ENCODE measurements at regions not wholly inside any gene's neighbourhood (a gene's known extent, or its start where the extent isn't known, plus 50 kb on each side); places are given as distances from the start of the nearest gene placed in this dataset.

GRCh38 chr6:165725201-165725600 is 62.2 kb upstream of the PDE10A start:
- no peak for DNase-seq
- no peak overlapping the region for H3K9ac ChIP-seq (ENCODE audit: low read length)
- no peaks in the 10 kb centered on the region for H4K20me1 ChIP-seq (ENCODE audit: insufficient read depth, low read length)
- H2AFZ ChIP-seq (ENCODE audit: low read length), result no peak overlapping the region
- no peaks in the 10 kb centered on the region for H3K9me2 ChIP-seq (replicated peaks; ENCODE audit: insufficient read depth, low read length)
- H3K4me3 ChIP-seq (ENCODE audit: low read length), result no peak overlapping the region
- H3K36me3 ChIP-seq (replicated peaks; ENCODE audit: insufficient read depth, low read length), result no peaks in the 10 kb centered on the region
- H3F3A ChIP-seq (ENCODE audit: insufficient read depth, low read length), result no peaks in the 10 kb centered on the region
- no peak overlapping the region for H3K4me2 ChIP-seq (ENCODE audit: low read depth, low read length)
- TF ChIP-seq EZH2 (optimal IDR thresholded peaks at IDR 0.05; ENCODE audit: low read depth, low read length) (no peak), EZH2phosphoT487 (IDR thresholded peaks at IDR 0.05; ENCODE audit: low read length) (no peak), CTCF (IDR thresholded peaks at IDR 0.05; ENCODE audit: low read length) (no peak)
- H3K27me3 ChIP-seq (replicated peaks; ENCODE audit: insufficient read depth, low read length), result no peaks in the 10 kb centered on the region
- no peaks in the 10 kb centered on the region for H3K79me2 ChIP-seq (ENCODE audit: low read length)
- no peaks in the 10 kb centered on the region for H3K9me3 ChIP-seq (replicated peaks; ENCODE audit: insufficient read depth, low read length)
- no peaks in the 10 kb centered on the region for H3K4me1 ChIP-seq (ENCODE audit: low read length)
- H3K27ac ChIP-seq (ENCODE audit: low read length), result no peak overlapping the region

- Histone ChIP-seq H3K9me2 (replicated peaks; ENCODE audit: insufficient read depth, low read length) (no peaks in the 10 kb centered on the region), H3F3A (ENCODE audit: insufficient read depth, low read length) (no peaks in the 10 kb centered on the region), H3K4me3 (ENCODE audit: low read length) (no peak overlapping the region), H2AFZ (ENCODE audit: low read length) (no peak overlapping the region), H3K27ac (ENCODE audit: low read length) (no peak overlapping the region), H4K20me1 (ENCODE audit: insufficient read depth, low read length) (no peaks in the 10 kb centered on the region), H3K27me3 (replicated peaks; ENCODE audit: insufficient read depth, low read length) (no peaks in the 10 kb centered on the region), H3K36me3 (replicated peaks; ENCODE audit: insufficient read depth, low read length) (no peaks in the 10 kb centered on the region), H3K9me3 (replicated peaks; ENCODE audit: insufficient read depth, low read length) (no peaks in the 10 kb centered on the region), H3K4me2 (ENCODE audit: low read depth, low read length) (no peak overlapping the region), H3K79me2 (ENCODE audit: low read length) (no peaks in the 10 kb centered on the region), H3K4me1 (ENCODE audit: low read length) (no peaks in the 10 kb centered on the region), H3K9ac (ENCODE audit: low read length) (no peak overlapping the region)
- DNase-seq, result no peak
- TF ChIP-seq EZH2 (optimal IDR thresholded peaks at IDR 0.05; ENCODE audit: low read depth, low read length) (no peak), CTCF (IDR thresholded peaks at IDR 0.05; ENCODE audit: low read length) (no peak), EZH2phosphoT487 (IDR thresholded peaks at IDR 0.05; ENCODE audit: low read length) (no peak)
Observed at GRCh38 chr6:165723326-165723725, 60.3 kb upstream of the PDE10A start.

- Histone ChIP-seq H3K9me2 (replicated peaks; ENCODE audit: insufficient read depth, low read length) (no peaks in the 10 kb centered on the region), H3K9me3 (replicated peaks; ENCODE audit: insufficient read depth, low read length) (no peaks in the 10 kb centered on the region), H3K27ac (ENCODE audit: low read length) (no peak overlapping the region), H3K36me3 (replicated peaks; ENCODE audit: insufficient read depth, low read length) (no peaks in the 10 kb centered on the region), H3F3A (ENCODE audit: insufficient read depth, low read length) (no peaks in the 10 kb centered on the region), H3K4me3 (ENCODE audit: low read length) (no peak overlapping the region), H3K27me3 (replicated peaks; ENCODE audit: insufficient read depth, low read length) (no peaks in the 10 kb centered on the region), H3K79me2 (ENCODE audit: low read length) (no peaks in the 10 kb centered on the region), H2AFZ (ENCODE audit: low read length) (no peak overlapping the region), H3K4me2 (ENCODE audit: low read depth, low read length) (no peak overlapping the region), H3K9ac (ENCODE audit: low read length) (no peak overlapping the region), H3K4me1 (ENCODE audit: low read length) (no peaks in the 10 kb centered on the region), H4K20me1 (ENCODE audit: insufficient read depth, low read length) (no peaks in the 10 kb centered on the region)
- TF ChIP-seq EZH2phosphoT487 (IDR thresholded peaks at IDR 0.05; ENCODE audit: low read length), result no peak
- DNase-seq, result no peak
Observed at GRCh38 chr6:165722022-165722421, 59.0 kb upstream of the PDE10A start.

- H3K4me1 ChIP-seq (ENCODE audit: low read length), result no peaks in the 10 kb centered on the region
- H2AFZ ChIP-seq (ENCODE audit: low read length), result no peak overlapping the region
- H3K79me2 ChIP-seq (ENCODE audit: low read length), result no peaks in the 10 kb centered on the region
- DNase-seq, result no peak
- H3K9ac ChIP-seq (ENCODE audit: low read length), result no peak overlapping the region
- no peak overlapping the region for H3K4me3 ChIP-seq (ENCODE audit: low read length)
- H3K36me3 ChIP-seq (replicated peaks; ENCODE audit: insufficient read depth, low read length), result no peaks in the 10 kb centered on the region
- H3K9me3 ChIP-seq (replicated peaks; ENCODE audit: insufficient read depth, low read length), result no peaks in the 10 kb centered on the region
- no peak overlapping the region for H3K4me2 ChIP-seq (ENCODE audit: low read depth, low read length)
- no peaks in the 10 kb centered on the region for H3K9me2 ChIP-seq (replicated peaks; ENCODE audit: insufficient read depth, low read length)
- no peaks in the 10 kb centered on the region for H4K20me1 ChIP-seq (ENCODE audit: insufficient read depth, low read length)
- H3K27ac ChIP-seq (ENCODE audit: low read length), result no peak overlapping the region
- TF ChIP-seq EZH2phosphoT487 (IDR thresholded peaks at IDR 0.05; ENCODE audit: low read length), result no peak
- no peak for TF ChIP-seq EZH2 (optimal IDR thresholded peaks at IDR 0.05; ENCODE audit: low read depth, low read length)
- no peak for TF ChIP-seq CTCF (IDR thresholded peaks at IDR 0.05; ENCODE audit: low read length)
- no peaks in the 10 kb centered on the region for H3F3A ChIP-seq (ENCODE audit: insufficient read depth, low read length)
- H3K27me3 ChIP-seq (replicated peaks; ENCODE audit: insufficient read depth, low read length), result no peaks in the 10 kb centered on the region
Observed at GRCh38 chr6:165721356-165721755, 58.3 kb upstream of the PDE10A start.

Measured in MM.1S (cell line).